CD4-positive, alpha-beta T cell (primary cell): ENCODE measurements at regions not wholly inside any gene's neighbourhood (a gene's known extent, or its start where the extent isn't known, plus 50 kb on each side); places are given as distances from the start of the nearest gene placed in this dataset.

Source experiments
- ATAC-seq: fragments of 200-7000 bp; cut with Tn5 transposase; one replicate; pipeline ENCODE4 v1.10.0; 2022; ENCODE audit warnings: mild to moderate bottlenecking; ENCODE audit not compliant: poor library complexity
- CTCF ChIA-PET: fragments of 350-600 bp; sonication (Branson Sonifier 250); formaldehyde crosslinking; loops from one replicate; lab custom pipeline; 2021; ENCODE audit warnings: antibody characterized with exemption, inconsistent platforms; lab: Charles Lee
- POLR2A ChIA-PET: fragments of 350-600 bp; sonication (Branson Sonifier 250); formaldehyde crosslinking; loops from one replicate; lab custom pipeline; 2021; ENCODE audit warnings: antibody characterized with exemption, inconsistent platforms; lab: Charles Lee
- DNase-seq, 14 experiments: peaks; one replicate each; pipeline ENCODE4 v3.0.0-alpha.2; 2013 to 2020; ENCODE audit warnings: mixed read lengths in 2 of 14
- H3K27ac ChIP-seq, 2 donors: one replicate each; pipeline versions ENCODE4 v1.5.1 to v1.7.0; 2013; ENCODE audit warnings: low read length in 2 of 2, low read depth in 1 of 2, mild to moderate bottlenecking in 1 of 2
- H3K27me3 ChIP-seq, 2 experiments: 1 replicate in 1 of 2; 2 replicates in 1 of 2; pipeline versions ENCODE4 v1.6.1 to v1.7.0; 2013; ENCODE audit warnings: low read length in 2 of 2, control low read depth in 1 of 2, mild to moderate bottlenecking in 1 of 2, moderate library complexity in 1 of 2; ENCODE audit not compliant: insufficient read depth in 2 of 2, control insufficient read depth in 1 of 2
- H3K36me3 ChIP-seq: one replicate; pipeline ENCODE4 v1.6.1; 2013; ENCODE audit warnings: low read length, control low read depth; ENCODE audit not compliant: insufficient read depth
- H3K4me1 ChIP-seq: one replicate; pipeline ENCODE4 v1.6.1; 2013; ENCODE audit warnings: low read length, control low read depth; ENCODE audit not compliant: insufficient read depth
- H3K4me3 ChIP-seq: one replicate; pipeline ENCODE4 v1.5.1; 2013; ENCODE audit warnings: mild to moderate bottlenecking, low read length, moderate library complexity
- H3K9me3 ChIP-seq, 2 experiments: 1 replicate in 1 of 2; 2 replicates in 1 of 2; pipeline versions ENCODE4 v1.6.1 to v1.7.0; 2013; ENCODE audit warnings: low read length in 2 of 2, mild to moderate bottlenecking in 2 of 2, control low read depth in 1 of 2, moderate library complexity in 1 of 2; ENCODE audit not compliant: control insufficient read depth in 1 of 2, insufficient read depth in 1 of 2
- H3K27ac Mint-ChIP-seq: one replicate; pipeline ENCODE4 v1.8.0; 2020; ENCODE audit warnings: mixed read lengths
- H3K27me3 Mint-ChIP-seq: one replicate; pipeline ENCODE4 v1.8.0; 2021; ENCODE audit warnings: mixed read lengths
- H3K36me3 Mint-ChIP-seq: one replicate; pipeline ENCODE4 v1.8.0; 2021; ENCODE audit warnings: low read depth, mixed read lengths
- H3K4me1 Mint-ChIP-seq: one replicate; pipeline ENCODE4 v1.8.0; 2021; ENCODE audit warnings: low read depth, mixed read lengths
- H3K4me3 Mint-ChIP-seq: one replicate; pipeline ENCODE4 v1.8.0; 2020; ENCODE audit warnings: mild to moderate bottlenecking, mixed read lengths
- H3K9me3 Mint-ChIP-seq: one replicate; pipeline ENCODE4 v1.8.0; 2020; ENCODE audit warnings: mixed read lengths
- CTCF ChIP-seq: fragments of 200-600 bp; IDR thresholded peaks from one replicate; pipeline ENCODE4 v1.8.0; 2022; ENCODE audit warnings: antibody characterized with exemption, mild to moderate bottlenecking
- intact Hi-C, 2 experiments: fragments of 100-400 bp; cut with DNase I in 1 of 2; cut with micrococcal nuclease in 1 of 2; formaldehyde crosslinking; loops; one replicate each; pipeline versions ENCODE4 v1.15.1 to v1.9.0; 2023 to 2025; cut with DNase I, micrococcal nuclease

- intact Hi-C loops: no loop called here
- ATAC-seq: no peak
- no peak for TF ChIP-seq CTCF
- no peaks in the 10 kb centered on the region for H3K4me1 ChIP-seq
- no peak overlapping the region for H3K27ac Mint-ChIP-seq
- no peaks in the 10 kb centered on the region for H3K4me1 Mint-ChIP-seq
- H3K9me3 Mint-ChIP-seq: peaks cover 9% of the 10 kb centered on the region
- H3K27me3 Mint-ChIP-seq: peaks cover 5% of the 10 kb centered on the region
- no peak overlapping the region for H3K4me3 Mint-ChIP-seq
- DNase-seq: no peak
- no peaks in the 10 kb centered on the region for H3K27me3 ChIP-seq
- ChIA-PET POLR2A (no interaction called here), CTCF (no interaction called here)
- H3K36me3 ChIP-seq: no peaks in the 10 kb centered on the region
- H3K4me3 ChIP-seq: no peak overlapping the region
- no peak overlapping the region for H3K27ac ChIP-seq
- H3K36me3 Mint-ChIP-seq: no peaks in the 10 kb centered on the region
- H3K9me3 ChIP-seq: peaks cover 8 to 14% of the 10 kb centered on the region in 2 experiments
Observed at GRCh38 chr1:214823311-214824117, 220.5 kb downstream of the CENPF start.

GRCh38 chr1:214824763-214825162 is 221.8 kb downstream of the CENPF start:
- no peaks in the 10 kb centered on the region for H3K4me1 Mint-ChIP-seq
- H3K4me3 Mint-ChIP-seq: no peak overlapping the region
- H3K36me3 Mint-ChIP-seq: no peaks in the 10 kb centered on the region
- Histone ChIP-seq H3K4me3 (no peak overlapping the region), H3K27me3 (no peaks in the 10 kb centered on the region), H3K4me1 (no peaks in the 10 kb centered on the region), H3K9me3 (peaks cover 11% of the 10 kb centered on the region in 2 experiments), H3K27ac (no peak overlapping the region), H3K36me3 (no peaks in the 10 kb centered on the region)
- H3K27ac Mint-ChIP-seq: no peak overlapping the region
- peaks cover 11% of the 10 kb centered on the region for H3K9me3 Mint-ChIP-seq
- ChIA-PET POLR2A (no interaction called here), CTCF (no interaction called here)
- TF ChIP-seq CTCF: no peak
- intact Hi-C loops: no loop called here
- no peak for DNase-seq
- ATAC-seq: no peak
- H3K27me3 Mint-ChIP-seq: peaks cover 5% of the 10 kb centered on the region

GRCh38 chr1:214826619-214827018 is 223.6 kb downstream of the CENPF start:
- Histone ChIP-seq H3K4me1 (no peaks in the 10 kb centered on the region), H3K4me3 (no peak overlapping the region), H3K9me3 (peaks cover 11% of the 10 kb centered on the region in 2 experiments), H3K36me3 (no peaks in the 10 kb centered on the region), H3K27me3 (no peaks in the 10 kb centered on the region), H3K27ac (no peak overlapping the region)
- ChIA-PET POLR2A (no interaction called here), CTCF (interaction anchor here (1.0 kb wide), 1 partner anchor 14 kb away, joined by 3 read pairs; no protein-coding TSS in a partner anchor)
- ATAC-seq (no peak), DNase-seq (no peak)
- H3K27me3 Mint-ChIP-seq: peaks cover 5% of the 10 kb centered on the region
- TF ChIP-seq CTCF: no peak
- H3K27ac Mint-ChIP-seq: no peak overlapping the region
- intact Hi-C loops: no loop called here
- H3K36me3 Mint-ChIP-seq: no peaks in the 10 kb centered on the region
- H3K4me3 Mint-ChIP-seq: no peak overlapping the region
- H3K4me1 Mint-ChIP-seq: no peaks in the 10 kb centered on the region
- peaks cover 11% of the 10 kb centered on the region for H3K9me3 Mint-ChIP-seq
